DMS114 treated with DMSO at 0.1 percent for 48 hours (cell line): ENCODE measurements at regions not wholly inside any gene's neighbourhood (a gene's known extent, or its start where the extent isn't known, plus 50 kb on each side); places are given as distances from the start of the nearest gene placed in this dataset.
"Not testable (repeated sequence)": the region's sequence is repeated elsewhere in the genome, so short reads cannot be mapped to it uniquely, and the experiment has no call there.

Experiments used
- DNase-seq: peaks from one replicate; lab custom pipeline; 2025; ENCODE audit not compliant: unreplicated experiment; lab: John Stamatoyannopoulos, UW

DNA sequence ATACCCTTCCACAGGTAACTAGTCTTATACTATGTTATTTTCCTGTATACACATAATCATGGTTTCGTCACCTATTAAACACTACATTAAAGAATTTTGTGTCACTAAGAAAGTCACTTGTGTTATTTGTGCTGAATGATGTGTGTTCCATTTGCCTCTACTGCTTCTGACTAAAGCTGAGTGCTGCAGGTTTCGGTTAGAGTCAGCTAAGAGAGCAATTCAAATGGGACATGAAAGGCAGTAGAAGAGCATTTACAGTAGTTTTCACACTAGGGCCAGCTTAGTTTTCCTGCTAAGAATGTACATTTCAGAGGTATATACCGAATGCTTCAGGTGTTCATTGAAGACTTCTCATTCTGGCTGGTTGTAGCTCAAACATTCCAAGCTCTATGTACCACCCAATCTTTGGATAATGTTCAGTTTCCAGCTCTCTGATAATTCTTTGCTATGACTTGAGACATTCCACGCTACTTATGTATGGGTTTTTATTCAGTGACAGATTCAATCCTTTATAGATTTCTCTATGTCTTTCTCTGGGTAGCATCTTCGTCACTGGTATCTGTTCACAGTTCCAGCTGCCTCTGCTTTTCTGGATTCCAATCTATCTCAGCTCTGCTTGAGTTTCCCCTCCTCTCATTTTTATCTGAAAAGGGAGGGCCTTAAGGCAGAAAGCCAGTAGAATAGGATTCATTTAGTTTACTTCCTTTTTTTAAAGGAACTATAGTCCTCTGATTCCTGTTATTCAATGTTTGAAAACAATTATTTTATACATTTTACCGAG is 164.4 kb downstream of the CXXC4 start:
- no peak for DNase-seq

GRCh38 chr4:104326991-104327694 is 167.6 kb downstream of the CXXC4 start:
- DNase-seq, result not testable (repeated sequence)

- DNase-seq, result no peak
Measured at GRCh38 chr4:104302731-104303130, 192.0 kb downstream of the CXXC4 start.

- DNase-seq, result no peak
Measured at GRCh38 chr4:104294811-104295210, 199.9 kb downstream of the CXXC4 start.

GRCh38 chr4:104286867-104287266 is 207.8 kb downstream of the CXXC4 start:
- no peak for DNase-seq

DNA sequence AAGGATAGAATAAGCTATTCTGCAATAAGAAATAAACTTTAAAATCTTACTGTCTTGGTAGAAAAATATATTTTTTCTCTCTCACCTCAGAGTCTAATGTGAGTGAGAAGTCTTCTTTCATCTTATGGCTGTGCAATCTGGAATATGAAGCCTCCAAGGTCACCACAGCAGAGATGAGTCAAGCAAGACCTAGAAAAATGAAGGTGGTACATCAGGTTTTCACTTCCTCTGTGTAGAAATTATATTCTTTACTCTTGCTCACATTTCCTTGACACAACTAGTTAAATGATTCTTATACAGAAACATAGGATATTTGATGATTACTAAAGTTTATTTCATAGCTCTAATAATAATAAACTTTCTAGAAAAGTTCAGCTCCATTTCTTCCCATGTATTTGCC is 211.4 kb downstream of the CXXC4 start:
- no peak for DNase-seq

- no peak for DNase-seq
Measured at GRCh38 chr4:104279744-104280143, 214.9 kb downstream of the CXXC4 start.

DNA sequence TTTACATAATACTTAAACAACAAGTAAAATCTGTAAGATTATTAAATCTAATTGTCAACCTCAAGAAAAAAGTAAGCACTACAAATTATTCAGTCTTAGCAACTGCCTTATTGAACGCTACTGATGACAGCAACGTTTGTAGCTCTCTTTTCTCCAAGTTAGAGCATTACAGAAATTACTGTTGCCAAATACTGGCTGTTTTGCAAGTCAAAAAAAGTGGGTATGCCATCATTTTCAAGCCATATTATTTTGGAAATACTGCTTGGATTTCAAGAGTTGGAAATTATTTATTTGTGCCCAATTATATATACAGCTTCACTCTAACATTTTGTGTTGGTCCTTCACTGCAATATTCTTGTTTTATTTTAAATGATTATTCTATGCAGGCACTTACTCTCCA is 221.7 kb downstream of the CXXC4 start:
- DNase-seq, result no peak

GRCh38 chr4:104269603-104270002 is 225.1 kb downstream of the CXXC4 start:
- DNase-seq, result not testable (repeated sequence)

DNA sequence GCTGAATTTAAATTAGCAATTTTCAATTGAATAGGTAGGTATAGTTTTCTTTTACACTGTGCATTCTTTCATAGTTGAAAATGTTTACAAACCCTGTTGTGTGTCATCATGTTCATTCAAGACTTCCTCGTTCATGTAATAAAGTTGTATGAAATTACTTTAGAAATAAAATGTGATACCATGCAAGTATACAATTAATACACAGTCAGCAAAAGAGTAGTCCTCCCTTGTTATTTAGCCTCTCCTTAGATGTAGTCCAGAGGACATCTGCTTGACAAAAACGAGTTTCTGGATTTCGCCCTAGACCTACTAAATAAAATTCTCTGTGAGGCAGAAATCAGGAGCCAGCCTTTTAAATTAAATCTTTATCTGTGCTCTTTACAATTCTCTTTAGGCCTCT is 231.6 kb downstream of the CXXC4 start:
- no peak for DNase-seq

- DNase-seq, result no peak
Measured at GRCh38 chr4:104262678-104263077, 232.0 kb downstream of the CXXC4 start.

DNA sequence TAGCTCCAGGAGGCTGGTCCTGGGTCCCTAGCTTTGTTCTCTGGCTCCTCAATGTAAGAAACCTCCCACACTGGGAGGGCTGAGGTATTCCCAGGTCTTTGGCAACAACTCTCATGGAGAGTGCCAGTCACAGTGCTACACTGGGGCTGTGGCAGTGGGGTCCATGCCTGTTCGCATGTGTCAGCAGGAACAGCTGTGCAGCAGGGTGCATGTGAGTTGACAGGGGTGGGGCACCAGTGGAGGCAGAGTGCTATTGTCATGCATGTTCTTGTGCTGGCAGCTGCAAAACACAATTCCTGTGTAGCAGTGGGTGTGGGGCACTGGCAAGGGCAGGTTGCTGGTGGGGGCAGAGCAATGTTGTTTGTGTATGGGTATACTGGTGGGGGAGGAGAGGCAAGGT is 246.0 kb downstream of the CXXC4 start:
- no peak for DNase-seq

DNA sequence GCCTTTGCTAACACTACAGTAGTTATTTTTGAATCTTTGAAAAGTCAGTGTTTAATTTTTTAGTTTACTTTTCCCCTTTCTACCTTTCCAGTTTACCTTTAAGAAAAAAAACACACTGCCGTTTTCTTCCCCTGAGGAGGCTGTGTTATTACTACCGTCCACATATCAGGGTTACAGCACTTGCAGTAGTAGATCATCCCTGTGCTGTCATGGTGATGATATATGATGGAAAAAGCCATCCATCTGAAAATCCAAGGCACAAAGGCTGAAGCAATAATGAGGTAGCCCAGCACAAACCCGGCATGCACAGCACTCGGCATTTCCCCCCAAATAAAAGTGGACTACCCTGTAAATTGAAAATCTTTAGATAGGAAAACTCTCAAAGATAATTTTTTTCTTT is 258.7 kb downstream of the CXXC4 start:
- no peak for DNase-seq

GRCh38 chr4:104217526-104217925 is 277.2 kb downstream of the CXXC4 start:
- DNase-seq, result no peak

- DNase-seq, result no peak
Measured at GRCh38 chr4:104211657-104212056, 283.0 kb downstream of the CXXC4 start.

DNA sequence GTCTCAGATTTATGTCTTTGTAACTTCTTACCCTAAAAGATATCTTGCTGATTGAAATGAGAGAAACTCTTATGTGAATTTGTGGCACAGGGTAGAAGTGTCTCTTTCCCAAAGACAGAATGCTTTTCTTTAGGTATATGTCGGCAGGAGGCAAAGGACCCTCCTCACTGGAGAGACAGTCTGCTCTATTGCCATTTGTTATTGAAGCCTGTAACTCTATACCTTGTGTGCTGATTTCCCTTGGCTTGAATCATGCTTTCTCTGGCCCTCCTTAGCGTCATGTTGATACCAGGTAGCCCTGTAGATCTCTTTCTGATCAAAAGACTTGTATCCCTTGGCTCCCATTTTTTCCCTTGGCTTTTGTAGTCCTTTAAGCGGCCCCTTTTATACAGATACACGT is 284.3 kb downstream of the CXXC4 start:
- DNase-seq, result no peak

- DNase-seq, result no peak
Measured at GRCh38 chr4:104206784-104207183, 287.9 kb downstream of the CXXC4 start.

DNA sequence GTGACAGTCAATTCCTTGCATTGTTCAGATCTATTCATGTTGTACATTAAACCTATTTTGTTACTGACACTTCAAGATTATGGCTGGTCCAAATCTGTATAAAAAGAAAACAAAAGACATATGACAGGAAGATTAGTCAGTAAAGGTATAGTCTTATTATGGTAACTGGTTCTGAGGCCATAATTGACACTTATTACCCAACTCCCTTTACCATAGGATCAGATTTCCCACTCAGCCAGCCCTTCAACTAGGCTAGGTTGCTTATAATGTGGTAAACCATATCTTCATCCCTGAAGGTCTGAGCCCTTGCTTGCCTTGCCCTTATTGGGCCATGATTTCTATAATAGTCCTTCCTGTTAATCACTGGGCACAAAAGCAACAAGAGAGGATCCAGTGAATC is 289.6 kb downstream of the CXXC4 start:
- no peak for DNase-seq

- no peak for DNase-seq
Measured at GRCh38 chr4:104188301-104188700, 306.4 kb downstream of the CXXC4 start.

GRCh38 chr4:104169437-104169836 is 325.3 kb downstream of the CXXC4 start:
- DNase-seq, result no peak

DNA sequence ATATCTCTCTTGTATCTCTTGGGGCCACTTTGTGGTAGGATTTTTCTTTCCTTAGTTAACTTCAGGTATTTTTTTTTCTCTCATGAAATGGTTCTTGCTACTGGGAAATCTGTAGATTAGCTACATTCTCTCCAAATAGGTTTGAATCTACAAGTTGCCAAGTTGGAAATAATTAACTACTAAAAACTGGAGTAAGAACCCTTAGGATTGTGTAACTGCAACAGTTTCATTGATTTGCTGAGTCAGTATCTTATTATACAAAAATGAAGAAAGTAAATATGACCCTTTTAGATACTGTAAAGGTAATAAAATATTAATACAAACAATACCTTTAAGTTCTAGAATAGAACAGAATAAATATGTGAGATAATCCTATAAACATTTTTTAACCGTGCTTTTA is 327.9 kb downstream of the CXXC4 start:
- no peak for DNase-seq

DNA sequence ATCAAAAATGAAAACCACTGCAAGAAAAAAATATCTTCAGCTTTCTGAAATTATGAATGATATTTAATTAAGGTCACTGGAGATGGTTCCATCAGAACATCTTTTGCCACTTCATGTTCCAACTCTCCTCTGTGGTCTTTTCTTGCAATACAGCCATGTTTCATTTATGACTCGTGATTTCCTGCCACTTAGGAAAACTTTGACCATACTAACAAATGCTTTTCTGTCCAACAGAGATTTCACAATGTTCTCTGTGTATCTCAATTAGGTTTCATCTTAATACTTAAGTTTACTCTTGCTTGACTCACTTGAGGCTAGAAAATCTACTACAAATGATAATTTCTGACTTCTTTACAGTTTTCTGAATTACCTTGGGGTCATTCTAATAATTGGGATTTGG is 330.9 kb downstream of the CXXC4 start:
- no peak for DNase-seq

GRCh38 chr4:104146048-104146447 is 348.6 kb downstream of the CXXC4 start:
- no peak for DNase-seq
